GM20000 (cell line): ENCODE measurements at regions not wholly inside any gene's neighbourhood (a gene's known extent, or its start where the extent isn't known, plus 50 kb on each side); places are given as distances from the start of the nearest gene placed in this dataset.
"Not testable (repeated sequence)": the region's sequence is repeated elsewhere in the genome, so short reads cannot be mapped to it uniquely, and the experiment has no call there.

ENCODE experiments used
- DNase-seq: peaks from one replicate; pipeline ENCODE4 v3.0.0; 2012; ENCODE audit warnings: low spot score
- CTCF ChIP-seq: IDR thresholded peaks from 2 replicates; pipeline ENCODE4 v1.5.1; 2012; ENCODE audit warnings: mild to moderate bottlenecking, control low read depth; ENCODE audit errors: extremely low read depth, missing control alignments

- peak; percentile 25 for TF ChIP-seq CTCF
- DNase-seq = peak; percentile 46
Measured at GRCh38 chr4:15162465-15163283, 160.4 kb downstream of the CPEB2 start.

GRCh38 chr4:15163284-15163645 is 161.0 kb downstream of the CPEB2 start:
- no peak for TF ChIP-seq CTCF
- no peak for DNase-seq

GRCh38 chr4:15164571-15164970 is 162.3 kb downstream of the CPEB2 start:
- no peak for TF ChIP-seq CTCF
- DNase-seq = no peak

- TF ChIP-seq CTCF = no peak
- DNase-seq = no peak
Measured at GRCh38 chr4:15167743-15168142, 165.5 kb downstream of the CPEB2 start.

- no peak for DNase-seq
- no peak for TF ChIP-seq CTCF
Measured at GRCh38 chr4:15168759-15169158, 166.5 kb downstream of the CPEB2 start.

GRCh38 chr4:15171725-15172124 is 169.4 kb downstream of the CPEB2 start:
- no peak for TF ChIP-seq CTCF
- no peak for DNase-seq

- no peak for TF ChIP-seq CTCF
- DNase-seq = no peak
Measured at GRCh38 chr4:15173251-15173650, 171.0 kb downstream of the CPEB2 start.

GRCh38 chr4:15174168-15174567 is 171.9 kb downstream of the CPEB2 start:
- not testable (repeated sequence) for DNase-seq

- DNase-seq = not testable (repeated sequence)
Measured at GRCh38 chr4:15179842-15180241, 177.6 kb downstream of the CPEB2 start.
